NCI-H2227 (cell line): ENCODE measurements at regions not wholly inside any gene's neighbourhood (a gene's known extent, or its start where the extent isn't known, plus 50 kb on each side); places are given as distances from the start of the nearest gene placed in this dataset.

Source experiments
- DNase-seq: peaks from one replicate; lab custom pipeline; 2025; ENCODE audit not compliant: unreplicated experiment; lab: John Stamatoyannopoulos, UW

GRCh38 chr15:62785881-62786828, 256.4 kb upstream of the TPM1 start:
- DNase-seq: no peak

- DNase-seq: no peak
Observed at GRCh38 chr15:62787401-62787800, 255.1 kb upstream of the TPM1 start.

DNA sequence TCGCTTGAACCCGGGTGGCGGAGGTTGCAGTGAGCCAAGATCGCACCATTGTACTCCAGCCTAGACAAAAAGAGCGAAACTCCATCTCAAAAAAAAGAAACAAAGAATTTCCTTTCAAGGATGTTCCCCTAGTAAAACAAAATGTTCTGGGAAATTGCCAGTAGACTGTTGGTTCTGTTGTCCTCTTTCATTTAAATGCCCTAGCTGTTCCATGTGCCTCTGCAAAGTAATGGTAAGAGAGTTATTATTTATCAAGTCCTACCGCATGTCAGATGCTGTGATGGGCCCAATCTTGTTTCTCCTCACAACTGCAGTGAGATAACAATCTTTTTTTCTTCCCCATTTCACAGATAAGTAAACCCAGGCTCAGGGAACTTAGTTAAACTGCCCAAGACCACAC, 254.3 kb upstream of the TPM1 start:
- no peak for DNase-seq

DNA sequence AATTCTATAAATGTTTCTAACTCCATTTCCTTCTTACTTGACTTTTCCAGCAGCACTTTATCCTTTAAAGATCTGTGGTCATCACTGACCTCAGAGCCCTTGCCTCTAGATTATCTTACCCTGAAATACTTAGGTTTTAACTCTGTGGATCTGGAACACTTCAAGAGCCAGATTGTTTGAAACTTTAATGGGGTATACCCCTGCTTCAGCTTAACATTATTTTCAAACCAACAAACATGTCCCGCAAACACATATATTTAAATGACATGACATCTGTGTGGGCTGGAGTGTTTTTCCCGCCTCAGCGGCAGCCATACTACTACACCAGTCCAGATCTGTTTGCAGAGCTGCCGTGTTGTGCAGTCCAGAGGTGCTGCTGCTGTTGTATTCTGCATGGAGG, 252.0 kb upstream of the TPM1 start:
- no peak for DNase-seq

GRCh38 chr15:62791694-62792093, 250.9 kb upstream of the TPM1 start:
- DNase-seq: no peak

GRCh38 chr15:62792986-62793751, 249.4 kb upstream of the TPM1 start:
- DNase-seq: no peak

GRCh38 chr15:62793752-62794144, 248.8 kb upstream of the TPM1 start:
- DNase-seq: no peak

- DNase-seq: no peak
Observed at GRCh38 chr15:62795171-62795570, 247.4 kb upstream of the TPM1 start.

DNA sequence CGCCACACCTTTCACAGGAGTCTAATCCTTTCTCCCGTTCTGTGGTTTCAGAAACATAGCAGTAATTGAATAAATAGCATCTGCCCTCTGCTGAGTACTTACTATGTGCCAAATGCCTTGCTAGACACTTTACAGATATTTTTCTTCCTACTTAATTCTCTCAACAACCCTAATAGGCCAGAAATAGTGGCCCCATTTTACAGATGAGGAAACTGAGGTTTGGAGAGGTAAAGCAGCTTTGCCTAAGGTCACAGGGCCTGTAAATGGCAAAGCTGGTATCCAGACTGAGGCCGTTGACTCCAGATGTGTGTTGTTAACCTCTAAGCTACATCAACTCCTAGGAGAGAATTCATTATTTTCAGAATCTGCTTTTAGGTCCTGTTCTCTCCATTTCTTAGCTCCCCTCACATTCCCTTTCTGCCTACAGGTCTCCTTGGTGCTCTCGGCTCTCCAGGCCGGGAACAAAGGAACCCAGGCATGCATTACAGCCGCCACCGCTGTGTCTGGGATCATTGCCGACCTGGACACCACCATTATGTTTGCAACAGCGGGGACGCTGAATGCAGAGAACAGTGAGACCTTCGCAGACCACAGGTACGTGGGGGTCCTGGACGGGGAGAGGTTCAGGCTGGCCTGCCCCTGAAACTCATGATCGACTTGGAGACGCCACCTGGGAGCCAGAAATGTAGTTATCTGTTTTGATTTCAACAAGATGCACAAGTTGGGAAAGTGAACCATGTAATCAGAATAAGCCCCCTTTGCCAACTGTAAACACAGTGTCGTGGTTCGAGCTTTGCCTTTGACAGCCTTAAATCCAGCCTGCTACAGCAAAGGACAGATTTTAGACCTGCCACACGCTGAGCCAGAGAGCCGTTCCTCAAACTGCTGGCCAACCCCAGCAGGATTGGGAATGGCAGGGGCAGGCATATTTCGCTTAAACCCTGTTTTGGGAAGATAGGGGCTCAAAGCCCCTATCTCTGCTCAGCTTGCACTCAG, 246.5 kb upstream of the TPM1 start:
- no peak for DNase-seq

DNA sequence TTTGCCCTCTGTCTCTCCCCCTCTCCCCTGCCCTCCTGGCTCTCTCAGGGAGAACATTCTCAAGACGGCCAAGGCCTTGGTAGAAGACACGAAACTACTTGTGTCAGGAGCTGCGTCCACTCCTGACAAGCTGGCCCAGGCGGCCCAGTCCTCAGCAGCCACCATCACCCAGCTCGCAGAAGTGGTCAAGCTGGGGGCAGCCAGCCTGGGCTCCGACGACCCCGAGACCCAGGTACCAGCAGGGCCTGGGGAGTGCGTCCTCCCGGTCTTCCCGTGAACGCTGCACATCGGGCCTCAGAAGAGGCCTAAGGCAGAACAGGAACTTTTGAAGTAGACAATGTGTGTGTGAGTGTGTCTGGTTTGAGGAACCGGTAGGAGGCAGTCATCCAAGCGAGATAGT, 245.4 kb upstream of the TPM1 start:
- DNase-seq: no peak

DNA sequence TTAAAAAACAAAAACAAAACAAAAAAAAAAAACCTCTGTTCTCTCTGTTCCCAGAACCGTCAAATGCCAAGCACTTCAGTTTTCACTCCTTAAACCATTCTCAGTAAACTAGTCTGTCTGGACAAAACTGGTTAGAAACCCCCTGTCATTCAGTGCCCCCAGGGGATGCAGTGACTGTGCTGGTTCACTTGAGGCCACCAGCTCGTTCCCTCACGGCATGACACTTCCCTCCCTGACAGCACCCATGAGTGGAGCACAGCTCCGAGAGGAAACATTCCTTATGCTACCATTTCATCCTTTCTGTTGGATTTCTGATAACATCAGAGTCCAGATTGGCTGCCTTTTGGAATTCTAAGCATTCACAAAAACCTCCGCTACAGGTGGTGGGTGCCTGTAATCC, 244.0 kb upstream of the TPM1 start:
- DNase-seq: no peak

DNA sequence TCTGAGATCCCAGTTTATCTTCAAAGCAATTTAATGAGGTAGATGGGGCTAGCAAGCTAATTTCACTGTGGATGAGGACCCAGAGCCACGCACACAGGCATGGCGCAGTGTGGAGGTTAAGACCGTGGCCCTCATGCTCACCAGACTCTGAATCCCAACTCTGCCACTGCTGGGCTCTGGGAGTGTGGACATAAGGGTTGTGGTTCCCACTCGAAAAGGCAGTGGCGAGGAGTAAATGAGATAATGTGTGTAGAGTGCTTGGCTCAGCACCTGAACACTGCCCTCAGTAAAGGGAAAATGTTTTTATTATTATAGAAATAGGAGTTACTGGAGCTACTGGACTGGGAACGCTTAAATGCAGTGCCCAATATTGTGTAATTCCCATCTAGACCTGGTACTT, 243.5 kb upstream of the TPM1 start:
- no peak for DNase-seq

DNA sequence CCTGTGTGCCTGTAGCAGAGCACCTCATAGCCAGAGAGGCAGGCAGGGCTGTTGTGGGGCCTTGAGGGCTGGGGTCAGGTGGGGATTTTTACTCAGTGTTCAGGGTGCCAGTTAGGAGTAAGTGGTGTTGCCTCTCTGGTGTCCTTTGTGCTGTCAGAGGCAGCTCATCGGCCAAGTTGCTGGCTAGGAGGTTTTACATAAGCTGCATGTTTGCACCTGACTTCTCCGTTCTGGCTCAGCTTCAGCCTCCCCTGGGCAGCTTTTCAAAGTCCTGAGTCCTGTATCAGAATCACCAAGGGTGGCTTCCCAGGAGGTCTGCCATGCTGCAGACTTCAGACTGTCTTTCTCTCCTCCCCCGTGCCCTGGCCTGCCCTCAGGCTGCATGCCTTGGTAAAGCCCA, 242.6 kb upstream of the TPM1 start:
- DNase-seq: no peak

DNA sequence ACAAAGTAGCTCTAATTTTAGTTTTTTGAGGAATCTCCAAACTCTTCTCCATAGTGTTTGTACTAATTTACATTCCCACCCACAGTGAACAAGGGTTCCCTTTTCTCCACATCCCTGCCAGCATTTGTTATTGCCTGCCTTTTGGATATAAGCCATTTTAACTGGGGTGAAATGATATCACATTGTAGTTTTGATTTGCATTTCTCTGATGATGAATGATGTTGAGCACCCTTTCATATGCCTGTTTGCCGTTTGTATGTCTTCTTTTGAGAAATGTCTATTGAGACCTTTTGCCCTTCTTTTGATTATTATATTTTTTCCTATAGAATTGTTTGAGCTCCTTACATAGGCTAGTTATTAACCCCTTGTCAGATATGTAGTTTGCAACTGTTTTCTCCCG, 239.9 kb upstream of the TPM1 start:
- no peak for DNase-seq

DNA sequence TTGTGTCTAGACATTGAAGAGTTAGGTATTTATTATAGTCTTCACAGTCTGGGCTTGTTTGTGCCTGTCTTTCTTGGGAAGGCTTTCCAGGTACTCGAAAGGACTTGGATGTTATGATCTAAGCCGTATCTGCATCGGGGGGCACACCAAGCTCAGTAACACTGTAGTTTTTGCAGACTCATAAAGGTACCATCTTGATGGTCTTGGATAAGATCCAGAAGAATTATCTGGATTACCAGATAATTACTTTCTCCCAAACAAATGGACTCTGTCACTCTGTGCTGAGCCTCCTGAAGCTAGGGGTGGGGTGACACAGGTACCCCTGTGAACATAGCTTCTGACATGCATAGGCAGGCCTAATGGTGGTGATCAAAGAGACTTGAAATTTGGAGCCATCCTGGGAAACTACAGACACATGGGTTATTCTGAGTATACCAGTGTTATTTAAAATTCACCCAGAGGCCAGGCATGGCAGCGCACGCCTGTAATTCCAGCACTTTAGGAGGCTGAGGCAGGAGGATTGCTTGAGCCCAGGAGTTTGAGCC, 238.6 kb upstream of the TPM1 start:
- no peak for DNase-seq

GRCh38 chr15:62805502-62805901, 237.0 kb upstream of the TPM1 start:
- DNase-seq: no peak

DNA sequence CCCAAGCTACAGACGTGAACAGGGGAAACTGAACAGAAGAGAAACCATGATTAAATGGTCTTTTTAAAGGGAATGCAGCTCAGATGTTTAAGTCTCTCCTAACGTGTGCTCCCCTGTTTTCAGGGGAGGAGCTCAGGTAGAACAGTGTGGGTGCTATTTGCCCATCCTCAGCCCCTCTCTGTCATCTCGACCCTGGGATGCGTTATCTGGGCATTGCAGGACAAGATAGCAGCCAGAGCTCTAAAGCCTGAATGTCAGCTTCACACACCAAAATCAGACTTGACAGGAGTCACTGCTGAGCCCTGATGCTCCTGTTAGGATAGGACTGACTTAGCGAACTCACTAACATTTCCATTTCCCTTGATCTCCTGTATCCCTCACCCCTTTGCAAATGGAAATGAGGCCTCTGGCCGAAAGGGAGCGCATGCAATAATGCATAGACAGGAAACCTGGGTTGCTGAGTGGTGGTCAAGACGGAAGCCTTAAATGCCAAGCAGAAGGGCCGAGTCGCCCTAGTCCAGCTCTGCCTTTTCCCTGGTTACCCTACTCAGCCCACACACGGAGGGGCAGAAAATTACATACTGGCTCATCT, 234.9 kb upstream of the TPM1 start:
- no peak for DNase-seq

GRCh38 chr15:62809115-62809967, 233.2 kb upstream of the TPM1 start:
- DNase-seq: no peak

DNA sequence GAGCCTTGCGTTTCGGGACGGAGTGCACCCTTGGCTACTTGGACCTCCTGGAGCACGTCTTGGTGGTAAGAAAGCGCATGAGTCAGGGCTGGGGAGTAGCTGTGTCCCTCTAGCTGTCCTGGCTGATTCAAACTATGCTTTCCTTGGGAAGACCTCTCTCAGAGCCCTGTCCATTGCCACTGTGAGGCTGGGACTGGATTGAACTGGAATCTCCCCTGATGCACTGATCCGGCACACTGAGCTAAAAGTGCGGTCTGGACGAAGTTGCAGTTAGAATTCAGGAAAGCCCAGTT, 232.6 kb upstream of the TPM1 start:
- no peak for DNase-seq

DNA sequence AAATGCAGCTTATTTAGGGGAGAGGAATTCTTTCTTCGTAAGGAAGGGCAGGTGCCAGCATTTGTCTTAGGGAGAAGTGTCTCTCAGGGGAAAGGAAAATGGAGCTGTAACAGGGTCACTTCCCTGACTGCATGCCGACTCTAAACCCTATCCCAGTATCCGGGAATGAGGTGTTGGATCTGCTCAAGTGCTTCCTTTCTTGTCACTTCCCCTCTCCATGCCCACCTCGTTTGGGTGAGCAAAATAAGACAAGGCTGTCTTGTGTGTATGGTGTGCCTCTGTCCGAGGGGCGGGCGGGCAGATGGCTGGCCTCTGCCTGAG, 230.1 kb upstream of the TPM1 start:
- DNase-seq: no peak
